HG02973 (cell line): ENCODE measurements at regions not wholly inside any gene's neighbourhood (a gene's known extent, or its start where the extent isn't known, plus 50 kb on each side); places are given as distances from the start of the nearest gene placed in this dataset.
"Not testable (repeated sequence)": the region's sequence is repeated elsewhere in the genome, so short reads cannot be mapped to it uniquely, and the experiment has no call there.

ENCODE experiments used
- ATAC-seq: cut with Tn5 transposase; IDR thresholded peaks from one replicate; pipeline ENCODE4 v1.9.1; 2021; ENCODE audit warnings: moderate library complexity; ENCODE audit not compliant: unreplicated experiment

DNA sequence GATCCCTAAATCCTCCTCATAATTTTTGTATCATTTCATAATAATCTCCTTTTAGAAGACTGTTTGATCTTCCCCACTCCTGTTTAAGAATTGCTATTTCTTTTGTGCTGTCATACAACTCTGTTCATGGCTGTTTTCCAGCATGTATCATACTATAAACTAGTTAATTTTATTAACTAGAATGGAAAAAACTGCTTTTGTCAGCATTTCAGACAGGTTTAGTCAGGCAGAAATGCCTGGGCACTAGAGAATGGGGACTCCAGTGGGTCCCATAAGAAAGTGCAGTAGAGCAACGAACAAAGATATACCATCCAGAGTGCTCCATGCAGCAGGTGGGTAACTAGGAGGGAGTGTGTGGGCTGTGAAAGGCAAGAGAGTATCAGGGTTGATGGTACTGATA lies 523.9 kb downstream of the PLOD2 start:
- ATAC-seq: no peak

DNA sequence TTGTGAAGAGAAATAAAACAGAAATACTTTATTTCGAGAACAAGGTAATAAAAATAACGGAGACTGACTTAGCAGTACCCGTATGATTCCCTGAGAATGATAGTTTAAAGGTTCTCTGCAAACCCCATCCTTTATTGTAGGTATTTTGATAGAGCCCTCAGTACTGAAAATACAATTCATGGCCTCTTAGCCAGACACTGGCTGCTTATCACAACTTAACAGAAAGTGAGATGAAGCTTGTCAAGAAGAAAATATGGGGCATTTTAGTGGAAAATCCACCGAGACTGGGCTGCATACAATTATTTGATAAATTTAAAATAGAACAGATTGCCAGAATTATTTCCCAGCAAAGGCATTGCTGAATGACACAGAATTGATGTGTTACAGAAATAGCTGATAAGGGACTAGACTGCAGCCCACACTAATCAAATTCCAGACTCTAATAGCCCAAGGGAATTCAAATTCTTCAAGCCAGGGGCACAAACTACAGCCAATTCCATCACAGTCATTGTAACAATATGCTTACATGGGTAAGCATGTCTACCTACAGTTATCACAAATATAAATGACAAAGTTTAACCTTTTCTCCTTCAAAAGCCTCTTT lies 521.9 kb downstream of the PLOD2 start:
- no peak for ATAC-seq

DNA sequence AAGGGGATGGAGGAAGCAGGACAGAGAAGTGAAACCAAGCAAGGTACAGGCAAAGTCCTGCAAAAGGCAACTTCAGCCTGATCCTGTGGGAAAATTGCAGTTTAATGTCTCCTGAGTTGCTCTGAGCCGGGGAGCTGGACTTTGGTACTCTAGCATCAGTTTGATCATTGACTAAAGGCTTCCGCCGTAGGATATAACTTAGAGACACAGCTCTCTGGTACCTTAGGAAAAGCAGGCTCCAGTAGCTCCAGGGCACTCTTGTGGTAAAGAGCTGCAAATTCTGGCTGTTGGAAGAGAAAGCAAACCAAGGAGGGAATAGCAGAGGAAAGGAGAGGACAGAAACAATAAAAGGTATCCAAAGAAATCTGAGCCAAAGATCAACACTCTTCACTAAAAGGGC lies 521.1 kb downstream of the PLOD2 start:
- ATAC-seq: no peak

DNA sequence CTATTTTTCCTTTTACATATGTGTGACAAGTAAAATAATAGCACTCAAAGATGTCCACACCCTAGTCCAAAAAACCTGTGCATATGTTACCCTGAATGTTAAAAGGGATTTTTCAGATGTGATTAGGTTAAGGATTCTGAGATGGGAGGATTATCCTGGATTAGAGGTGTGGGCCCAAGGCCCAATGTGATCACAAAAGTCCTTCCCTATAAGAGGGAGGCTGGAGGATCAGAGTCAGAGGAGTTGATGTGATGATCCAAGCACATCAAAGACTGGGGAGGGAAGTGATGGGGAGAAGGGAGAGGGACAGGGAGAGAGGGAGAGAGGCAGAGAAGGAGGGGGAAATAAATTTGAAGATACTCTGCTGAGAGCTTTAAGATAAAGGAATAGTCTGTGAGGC lies 512.6 kb downstream of the PLOD2 start:
- ATAC-seq: no peak

DNA sequence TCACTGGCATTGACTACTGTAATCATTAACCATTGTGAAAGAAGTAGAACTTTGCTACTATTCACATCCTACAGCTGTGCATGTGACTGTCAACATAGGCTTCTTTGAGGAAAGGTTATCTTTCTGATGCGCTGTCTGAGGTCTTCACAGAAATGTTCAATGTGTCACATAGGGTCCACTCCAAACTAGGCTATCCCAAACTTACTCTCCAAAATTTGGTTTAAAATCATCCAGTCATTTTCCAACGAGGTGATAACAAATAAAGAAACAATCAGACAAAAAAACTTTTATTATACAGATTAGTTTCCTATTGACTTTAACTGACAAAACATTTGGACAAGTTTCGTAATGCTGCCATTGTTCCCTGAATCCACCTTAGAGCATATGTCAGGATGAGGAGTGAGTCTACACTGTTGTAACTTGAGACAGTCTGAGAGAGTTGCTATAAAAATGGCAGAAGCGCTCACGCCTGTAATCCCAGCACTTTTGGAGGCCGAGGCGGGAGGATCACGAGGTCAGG lies 511.6 kb downstream of the PLOD2 start:
- ATAC-seq: no peak

DNA sequence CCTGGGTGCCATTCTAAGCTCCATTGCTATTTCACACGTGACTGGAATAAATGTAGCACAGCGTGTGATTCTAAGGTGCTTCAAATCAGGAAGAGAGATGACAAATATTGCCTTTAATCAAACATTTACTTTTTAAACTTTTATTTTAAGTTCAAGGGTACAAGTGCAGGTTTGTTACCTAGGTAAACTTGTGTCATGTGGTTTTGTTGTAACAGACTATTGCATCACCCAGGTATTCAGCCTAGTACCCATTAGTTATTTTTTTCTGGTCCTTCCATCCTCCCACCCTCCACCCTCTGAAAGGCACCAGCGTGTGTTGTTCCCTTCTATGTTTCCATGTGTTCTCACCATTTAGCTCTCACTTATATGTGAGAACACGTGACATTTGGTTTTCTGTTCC lies 510.8 kb downstream of the PLOD2 start:
- no peak for ATAC-seq

DNA sequence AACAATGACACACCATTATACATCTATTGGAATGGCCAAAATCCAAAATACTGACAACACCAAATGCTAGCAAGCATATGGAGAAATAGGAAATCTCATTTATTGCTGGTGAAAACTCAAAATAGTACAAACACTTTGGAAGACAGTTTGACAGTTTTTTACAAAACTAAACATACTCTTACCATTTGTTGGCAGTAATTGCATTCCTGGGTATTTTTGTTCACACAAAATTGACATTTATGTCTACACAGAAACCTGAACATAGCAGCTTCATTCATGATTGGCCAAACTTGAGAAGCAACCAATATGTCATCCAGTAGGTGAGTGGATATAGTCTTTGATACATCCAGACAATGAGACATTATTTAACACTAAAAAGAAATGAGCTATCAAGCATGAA lies 489.9 kb downstream of the PLOD2 start:
- no peak for ATAC-seq

DNA sequence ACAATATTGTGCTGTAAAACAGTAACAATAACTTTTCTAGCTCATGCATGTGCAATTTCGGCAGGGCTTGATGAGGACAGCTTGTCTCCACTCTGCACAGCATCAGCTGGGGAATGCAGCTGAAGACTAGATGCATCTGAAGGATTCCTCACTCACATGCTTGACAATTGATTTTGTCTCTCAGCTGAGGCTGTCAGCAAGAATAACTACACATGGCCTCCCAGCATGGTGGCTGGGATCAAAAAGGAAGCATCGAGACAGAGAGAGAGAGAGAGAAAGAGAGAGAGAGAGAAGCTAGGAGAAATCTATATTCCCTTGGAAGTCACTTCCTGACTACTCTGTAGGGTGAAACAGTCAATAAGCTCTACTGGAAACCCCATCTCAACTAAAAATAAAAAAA lies 487.1 kb downstream of the PLOD2 start:
- no peak for ATAC-seq

DNA sequence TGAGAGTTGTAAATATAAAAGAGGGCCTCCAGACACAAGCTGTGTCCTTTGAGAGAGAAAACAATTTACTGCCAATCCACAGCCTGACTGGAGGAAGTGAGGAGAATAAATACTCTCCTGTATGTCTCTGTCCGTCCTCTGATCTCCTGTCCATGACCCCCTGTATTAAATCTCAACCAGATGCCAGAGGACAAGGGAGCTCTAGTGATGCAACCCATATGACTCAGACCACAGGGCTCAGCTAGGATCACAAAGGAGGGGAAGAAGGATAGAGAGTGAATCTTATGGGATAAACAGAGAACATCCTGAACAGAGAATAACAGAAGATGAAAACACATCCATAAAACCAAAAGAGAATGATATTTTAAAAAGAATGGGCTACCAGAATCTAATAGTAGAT lies 482.6 kb downstream of the PLOD2 start:
- ATAC-seq: no peak

DNA sequence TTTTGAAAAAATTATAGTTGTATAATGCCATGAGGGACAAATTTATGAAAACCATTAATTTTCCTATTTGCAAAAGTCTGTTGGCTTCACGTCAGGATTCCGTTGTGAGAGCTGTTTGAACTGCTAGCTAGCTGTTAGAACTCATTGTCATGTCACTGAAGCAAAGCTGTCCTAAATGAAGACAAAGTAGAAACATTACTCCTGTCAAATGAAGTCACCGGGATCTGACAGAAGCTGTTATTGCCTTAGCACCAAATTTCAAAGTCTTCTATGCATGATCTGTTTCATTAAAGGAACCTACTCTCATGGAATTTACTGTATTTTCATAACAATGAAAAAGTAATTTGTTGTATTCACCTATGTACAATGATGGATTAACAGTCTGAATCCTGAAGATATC lies 479.8 kb downstream of the PLOD2 start:
- ATAC-seq: no peak

DNA sequence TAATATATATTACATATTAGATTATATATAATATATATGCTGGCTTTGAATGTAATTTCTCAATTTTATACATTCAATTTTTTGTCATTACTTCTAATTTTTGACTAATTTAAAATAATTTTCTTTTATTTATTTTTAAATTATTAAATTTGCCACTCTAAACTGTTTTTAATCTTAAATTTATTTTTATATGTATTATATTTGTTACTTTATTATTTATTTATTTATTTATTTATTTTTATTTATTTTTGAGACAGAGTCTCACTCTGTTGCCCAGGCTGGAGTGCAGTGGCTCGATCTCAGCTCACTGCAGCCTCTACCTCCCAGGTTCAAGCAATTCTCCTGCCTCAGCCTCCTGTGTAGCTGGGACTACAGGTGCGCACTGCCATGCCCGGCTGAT lies 473.0 kb downstream of the PLOD2 start:
- ATAC-seq: not testable (repeated sequence)

DNA sequence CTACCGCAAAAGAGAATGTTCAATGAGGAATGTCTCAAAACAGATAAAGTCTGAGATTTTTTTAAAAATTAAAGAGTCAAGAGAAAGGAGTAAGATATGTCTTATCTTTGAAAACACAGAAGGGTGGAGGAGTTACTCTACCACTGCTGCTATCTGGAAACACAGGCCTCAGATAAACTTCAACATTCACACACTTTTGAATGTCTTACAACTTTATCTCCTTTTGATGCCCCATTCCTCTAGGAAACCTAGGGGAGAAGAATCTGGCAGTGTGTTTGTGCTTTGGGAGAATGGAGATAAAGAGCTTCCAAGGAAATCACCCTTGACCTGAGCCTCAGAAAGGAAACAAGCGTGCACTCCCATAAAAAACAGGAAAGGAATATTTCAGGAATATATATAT lies 468.2 kb downstream of the PLOD2 start:
- ATAC-seq: no peak

DNA sequence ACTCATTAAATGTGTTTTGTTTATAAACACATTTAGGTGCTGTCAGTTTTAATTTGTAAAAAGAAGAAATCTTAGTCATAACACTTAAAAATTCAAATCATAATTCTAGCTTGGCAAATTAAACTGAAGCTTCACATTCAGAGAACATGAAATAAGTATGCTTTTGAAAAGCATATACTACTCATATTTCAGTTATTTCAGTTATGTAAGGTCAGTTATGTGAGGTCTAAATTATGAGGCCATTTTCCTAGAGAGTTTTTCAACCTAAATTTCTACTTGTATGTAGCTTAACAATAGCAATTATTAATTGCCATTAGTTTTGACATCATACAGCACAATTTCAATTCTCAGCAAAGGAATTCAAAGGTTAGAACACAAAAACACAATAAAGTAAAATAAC lies 465.0 kb downstream of the PLOD2 start:
- ATAC-seq: no peak

DNA sequence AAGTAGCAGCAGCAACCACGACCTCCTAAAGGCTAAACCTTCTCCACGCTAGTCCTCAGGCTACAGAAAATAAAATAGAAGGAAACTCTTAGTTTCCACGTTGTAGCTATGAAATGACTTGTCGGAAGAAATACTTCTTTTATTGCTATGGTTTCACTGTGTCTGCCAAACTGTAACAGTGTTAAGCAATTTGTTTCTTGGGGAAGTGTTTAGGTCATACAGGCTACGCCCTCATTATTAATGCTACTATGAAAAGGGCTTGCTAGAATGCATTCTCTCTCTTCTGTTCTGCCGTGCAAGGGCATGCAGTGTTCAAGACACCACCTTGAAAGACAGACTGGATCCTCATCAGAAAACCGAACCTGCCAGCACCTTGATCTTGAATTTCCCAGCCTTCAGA lies 462.7 kb downstream of the PLOD2 start:
- no peak for ATAC-seq

DNA sequence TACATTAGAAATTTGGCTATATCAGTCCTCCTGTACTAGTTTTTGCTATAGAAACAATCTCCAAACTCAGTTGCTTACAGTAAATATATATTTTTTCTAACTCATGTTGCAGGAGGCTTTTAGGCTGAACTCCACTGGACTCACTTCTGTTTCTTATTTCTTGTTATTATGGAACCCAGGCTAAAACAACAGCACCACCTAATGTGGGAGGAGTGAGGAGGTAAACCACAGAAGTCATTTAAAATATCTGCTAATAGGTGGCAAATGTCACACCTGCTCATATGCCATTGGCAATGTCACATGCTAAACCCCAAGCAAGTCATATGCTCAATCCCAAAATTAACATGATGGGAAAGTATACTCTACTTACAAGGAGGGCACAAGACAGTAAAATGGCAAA lies 462.2 kb downstream of the PLOD2 start:
- no peak for ATAC-seq

DNA sequence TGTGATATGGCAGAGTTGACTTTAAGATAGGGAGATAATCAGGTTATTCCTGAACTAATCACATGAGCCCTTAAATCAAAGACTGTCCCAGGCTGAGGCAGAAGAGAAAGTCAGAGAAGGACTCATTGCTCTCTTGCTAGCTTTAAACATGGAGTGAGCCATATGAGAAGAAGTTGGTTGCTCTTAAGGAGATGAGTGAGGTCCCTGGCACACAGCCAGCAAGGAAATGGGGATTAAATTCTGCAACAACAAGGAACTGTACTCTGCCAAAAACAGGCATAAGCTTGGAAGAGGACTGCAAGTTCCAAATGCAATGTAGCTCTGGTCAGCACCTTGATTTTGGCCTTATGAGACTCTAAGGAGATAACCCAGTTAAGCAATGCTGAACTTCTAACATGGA lies 457.0 kb downstream of the PLOD2 start:
- no peak for ATAC-seq

DNA sequence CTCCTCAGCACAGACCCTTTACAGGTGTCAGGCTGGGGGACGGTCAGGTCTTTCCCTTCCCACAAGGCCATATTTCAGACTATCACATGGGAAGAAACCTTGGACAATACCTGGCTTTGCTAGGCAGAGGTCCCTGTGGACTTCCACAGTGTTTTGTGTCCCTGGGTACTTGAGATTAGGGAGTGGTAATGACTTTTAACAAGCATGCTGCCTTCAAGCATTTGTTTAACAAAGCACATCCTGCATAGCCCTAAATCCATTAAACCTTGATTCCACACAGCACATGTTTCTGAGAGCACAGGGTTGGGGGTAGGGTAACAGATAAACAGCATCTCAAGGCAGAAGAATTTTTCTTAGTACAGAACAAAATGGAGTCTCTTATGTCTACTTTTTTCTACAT lies 451.2 kb downstream of the PLOD2 start:
- ATAC-seq: not testable (repeated sequence)

DNA sequence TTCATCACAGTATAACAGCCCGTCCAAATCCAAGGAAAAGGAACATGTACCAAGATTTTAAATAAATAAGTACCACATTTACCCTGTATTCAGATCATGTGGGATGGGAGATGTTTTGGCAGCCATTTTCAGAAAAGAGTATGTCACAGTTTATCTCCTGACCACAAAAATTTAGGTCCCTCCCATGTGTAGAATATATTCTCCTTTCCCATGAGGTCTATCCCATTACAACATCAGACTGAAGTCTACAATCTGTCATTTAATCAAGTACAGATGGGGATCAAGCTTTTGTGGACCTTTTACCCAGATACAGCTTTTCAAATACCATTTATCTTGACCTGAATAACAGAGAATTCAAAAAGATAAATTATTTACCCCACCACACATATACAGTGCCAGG lies 444.5 kb downstream of the PLOD2 start:
- no peak for ATAC-seq

DNA sequence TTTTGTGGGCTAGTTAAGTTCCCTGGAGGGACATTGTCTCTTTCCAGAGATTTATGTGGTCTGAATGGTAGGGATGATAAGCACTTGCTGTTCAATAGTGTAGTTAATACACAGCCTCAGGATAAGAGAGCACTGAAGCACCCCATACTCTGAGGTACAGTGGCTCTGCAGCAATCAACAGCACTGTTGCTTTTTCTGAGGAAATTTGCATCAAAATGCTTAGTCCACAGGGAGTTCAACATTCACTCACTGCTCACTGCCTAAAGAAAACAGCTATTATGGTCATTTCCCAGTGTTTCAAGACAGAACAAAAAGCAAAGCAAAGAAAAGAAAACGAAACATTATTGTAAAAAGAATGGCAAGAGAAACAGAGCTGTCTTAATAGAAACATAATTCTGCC lies 441.9 kb downstream of the PLOD2 start:
- no peak for ATAC-seq

DNA sequence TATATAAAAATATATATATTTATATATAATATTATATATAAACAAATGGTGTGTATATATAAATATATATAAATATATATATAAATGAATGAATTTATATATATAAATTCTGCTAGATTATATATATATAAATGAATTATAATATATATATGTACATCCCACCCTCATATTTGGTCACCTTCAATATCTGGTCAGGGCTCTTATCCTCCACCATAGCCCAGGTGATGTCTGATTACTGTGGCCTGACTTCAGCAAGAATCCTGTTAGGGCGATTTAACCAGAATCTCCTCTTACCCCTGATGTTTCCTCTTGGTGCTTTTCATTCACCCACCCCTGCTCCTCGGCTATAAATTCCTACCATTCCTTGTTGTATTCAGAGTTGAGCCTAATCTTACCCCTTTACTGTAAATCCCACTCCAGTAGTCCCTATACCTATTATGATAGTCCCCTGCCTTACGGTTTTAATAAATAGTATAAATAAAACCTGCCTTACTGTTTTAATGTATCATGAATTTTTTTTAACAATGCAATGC lies 439.6 kb downstream of the PLOD2 start:
- no peak for ATAC-seq

DNA sequence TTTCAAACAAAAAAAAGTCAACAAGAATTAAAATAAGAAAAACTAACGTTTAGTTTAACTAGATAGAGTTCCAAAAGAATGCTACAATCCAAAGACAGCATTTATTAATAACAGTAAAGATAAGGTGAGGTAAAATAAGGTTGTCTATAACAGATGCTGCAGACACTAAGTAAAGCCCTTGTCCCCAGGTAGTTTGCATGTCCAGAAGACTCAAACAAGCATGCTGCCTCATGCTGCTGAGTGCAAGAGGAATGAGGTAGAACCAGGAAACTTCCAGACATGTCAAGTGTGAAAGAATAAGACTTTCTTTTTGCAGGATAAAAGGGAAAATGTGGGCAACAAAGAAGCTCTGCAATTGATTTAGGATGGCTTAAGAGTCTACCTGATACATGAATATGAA lies 439.2 kb downstream of the PLOD2 start:
- ATAC-seq: no peak

DNA sequence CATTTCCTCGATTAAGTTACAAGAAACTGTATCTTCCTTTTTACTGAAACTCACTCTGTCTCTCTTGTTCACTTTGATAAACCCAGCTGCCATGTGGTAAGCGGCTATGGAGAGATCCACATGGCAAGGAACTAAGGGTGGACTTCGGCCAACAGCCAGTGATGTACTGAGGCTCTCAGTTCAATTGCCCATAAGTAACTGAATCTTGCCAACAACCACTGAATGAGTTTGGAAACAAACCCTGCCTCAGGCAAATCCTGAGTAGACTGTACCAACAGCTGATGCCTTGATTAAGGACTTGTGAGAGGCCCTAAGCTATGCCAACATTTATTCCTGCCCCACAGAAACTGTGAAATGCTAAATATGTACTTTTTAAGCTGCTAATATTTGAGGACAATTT lies 433.5 kb downstream of the PLOD2 start:
- no peak for ATAC-seq

DNA sequence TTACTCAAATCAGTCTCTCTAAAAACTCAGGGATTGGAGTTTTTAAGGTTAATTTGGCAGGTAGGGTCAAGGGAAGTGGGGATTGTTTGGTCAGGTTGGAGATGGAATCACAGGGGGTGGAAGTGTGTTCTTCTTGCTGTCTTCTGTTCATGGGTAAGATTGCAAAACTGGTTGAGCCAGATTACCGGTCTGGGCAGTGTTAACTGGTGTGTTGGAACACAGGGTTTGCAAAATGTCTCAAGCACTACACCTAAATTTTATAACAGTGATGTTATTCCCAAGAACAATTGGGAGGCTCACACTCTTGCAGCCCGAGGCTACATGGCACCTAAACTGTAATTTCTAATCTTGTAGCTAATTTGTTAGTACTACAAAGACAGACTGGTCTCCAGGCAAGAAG lies 425.4 kb downstream of the PLOD2 start:
- no peak for ATAC-seq
